SU-DHL-6 (cell line): ENCODE measurements at regions not wholly inside any gene's neighbourhood (a gene's known extent, or its start where the extent isn't known, plus 50 kb on each side); places are given as distances from the start of the nearest gene placed in this dataset.

Experiments used
- CTCF ChIP-seq: fragments of 200-600 bp; sonication (generic); IDR thresholded peaks from one replicate; pipeline ENCODE4 v1.5.1; 2017; ENCODE audit warnings: antibody characterized with exemption, mild to moderate bottlenecking, low read length, moderate library complexity; ENCODE audit not compliant: insufficient read depth, poor library complexity, severe bottlenecking
- EZH2phosphoT487 ChIP-seq: fragments of 200-600 bp; sonication (generic), shearing (Covaris generic); conservative IDR thresholded peaks from 2 replicates; pipeline ENCODE4 v1.6.1; 2018; ENCODE audit warnings: mild to moderate bottlenecking, antibody characterized with exemption, low read length, moderate library complexity, mixed read lengths

- TF ChIP-seq CTCF (no peak), EZH2phosphoT487 (no peak)
Measured at GRCh38 chr6:169092375-169092774, 161.3 kb downstream of the THBS2 start.
